GM23248 (cell line): ENCODE measurements at regions not wholly inside any gene's neighbourhood (a gene's known extent, or its start where the extent isn't known, plus 50 kb on each side); places are given as distances from the start of the nearest gene placed in this dataset.
"Not testable (repeated sequence)": the region's sequence is repeated elsewhere in the genome, so short reads cannot be mapped to it uniquely, and the experiment has no call there.

Experiments
- DNase-seq: peaks from one replicate; pipeline ENCODE4 v3.0.0-alpha.2; 2015
- H2AFZ ChIP-seq: fragments of 200-600 bp; sonication (generic); 2 replicates; pipeline ENCODE4 v1.6.1; 2016; ENCODE audit warnings: antibody characterized with exemption
- H3F3A ChIP-seq: fragments of 200-600 bp; sonication (generic); 2 replicates; pipeline ENCODE4 v1.6.1; 2016; ENCODE audit warnings: mild to moderate bottlenecking, antibody characterized with exemption, mixed run types; ENCODE audit not compliant: insufficient read depth
- H3K27ac ChIP-seq: fragments of 200-600 bp; sonication (generic); 2 replicates; pipeline ENCODE4 v1.5.1; 2016; ENCODE audit warnings: mild to moderate bottlenecking
- H3K27me3 ChIP-seq: fragments of 200-600 bp; sonication (generic); replicated peaks from 2 replicates; pipeline ENCODE4 v1.6.1; 2016; ENCODE audit warnings: mild to moderate bottlenecking; ENCODE audit not compliant: insufficient read depth
- H3K36me3 ChIP-seq: fragments of 200-600 bp; sonication (generic); 2 replicates; pipeline ENCODE4 v1.6.1; 2016; ENCODE audit warnings: low read depth, mild to moderate bottlenecking
- H3K4me1 ChIP-seq: fragments of 200-600 bp; sonication (generic); 2 replicates; pipeline ENCODE4 v1.6.1; 2016; ENCODE audit warnings: mild to moderate bottlenecking; ENCODE audit not compliant: insufficient read depth
- H3K4me2 ChIP-seq: fragments of 200-600 bp; sonication (generic); one replicate; pipeline ENCODE4 v1.6.1; 2016; ENCODE audit warnings: mild to moderate bottlenecking; ENCODE audit not compliant: unreplicated experiment
- H3K4me3 ChIP-seq: fragments of 200-600 bp; sonication (generic); 2 replicates; pipeline ENCODE4 v1.5.1; 2016; ENCODE audit warnings: mild to moderate bottlenecking
- H3K79me2 ChIP-seq: fragments of 200-600 bp; sonication (generic); 2 replicates; pipeline ENCODE4 v1.6.1; 2016; ENCODE audit warnings: mild to moderate bottlenecking; ENCODE audit not compliant: insufficient read depth
- H3K9ac ChIP-seq: fragments of 200-600 bp; sonication (generic); 2 replicates; pipeline ENCODE4 v1.6.1; 2016; ENCODE audit warnings: mild to moderate bottlenecking
- H3K9me2 ChIP-seq: fragments of 200-600 bp; sonication (generic); 2 replicates; pipeline ENCODE4 v1.6.1; 2016; ENCODE audit warnings: mixed run types, mild to moderate bottlenecking, moderate library complexity; ENCODE audit not compliant: insufficient read depth
- H3K9me3 ChIP-seq: fragments of 200-600 bp; sonication (generic); one replicate; pipeline ENCODE4 v1.6.1; 2017; ENCODE audit warnings: low read depth
- H4K20me1 ChIP-seq: fragments of 200-600 bp; sonication (generic); 2 replicates; pipeline ENCODE4 v1.6.0; 2016; ENCODE audit not compliant: insufficient read depth
- EZH2 ChIP-seq: fragments of 200-600 bp; sonication (generic); IDR thresholded peaks from 2 replicates; pipeline ENCODE4 v1.6.1; 2018; ENCODE audit warnings: antibody characterized with exemption, mild to moderate bottlenecking; ENCODE audit not compliant: insufficient read depth, poor library complexity, severe bottlenecking
- EZH2phosphoT487 ChIP-seq: fragments of 200-600 bp; sonication (generic); IDR thresholded peaks from 2 replicates; pipeline ENCODE4 v1.6.1; 2018; ENCODE audit warnings: antibody characterized with exemption, moderate library complexity, mild to moderate bottlenecking, low read depth; ENCODE audit not compliant: insufficient read depth
- WGBS, 2 experiments: methylation state at CpG; one replicate each; pipeline ENCODE4 v1.1.6; 2015 to 2017; ENCODE audit warnings: low lambda C conversion rate in 2 of 2, low coverage in 1 of 2; ENCODE audit errors: missing lambda C conversion rate in 2 of 2; 5-methylcytosine and 5-hydroxymethylcytosine counted together
- in situ Hi-C: fragments of 300-500 bp; cut with MboI; formaldehyde crosslinking; loops from 2 replicates; pipeline ENCODE4 v1.15.0; 2020

GRCh38 chr3:25916321-25916720 lies 126.4 kb downstream of the OXSM start:
- 2 to 5% methylated on average over 1 of the region's 1 CpG for WGBS, 2 experiments
- Histone ChIP-seq H4K20me1 (no peaks in the 10 kb centered on the region), H3K27me3 (no peaks in the 10 kb centered on the region), H3K36me3 (no peaks in the 10 kb centered on the region), H3K79me2 (no peaks in the 10 kb centered on the region), H3K9me3 (no peaks in the 10 kb centered on the region), H2AFZ (no peak overlapping the region), H3K4me2 (no peak overlapping the region), H3K9me2 (no peaks in the 10 kb centered on the region), H3K27ac (no peak overlapping the region), H3K4me3 (no peak overlapping the region), H3K9ac (no peak overlapping the region), H3F3A (no peaks in the 10 kb centered on the region), H3K4me1 (no peaks in the 10 kb centered on the region)
- DNase-seq = no peak
- TF ChIP-seq EZH2phosphoT487 (no peak), EZH2 (no peak)
- in situ Hi-C loops = no loop called here

DNA sequence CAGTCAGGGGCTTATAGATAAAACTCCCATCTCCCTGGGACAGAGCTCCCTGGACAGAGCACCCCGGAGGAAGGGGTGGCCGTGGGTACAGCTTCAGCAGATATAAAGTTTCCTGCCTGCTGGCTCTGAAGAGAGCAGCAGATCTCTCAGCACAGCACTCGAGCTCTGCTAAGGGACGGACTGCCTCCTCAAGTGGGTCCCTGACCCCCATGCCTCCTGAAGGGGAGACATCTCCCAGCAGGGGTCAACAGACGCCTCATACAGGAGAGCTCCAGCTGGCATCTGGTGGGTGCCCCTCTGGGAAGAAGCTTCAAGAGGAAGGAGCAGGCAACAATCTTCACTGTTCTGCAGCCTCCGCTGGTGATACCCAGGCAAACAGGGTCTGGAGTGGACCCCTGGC lies 142.1 kb downstream of the OXSM start:
- not testable (repeated sequence) for DNase-seq, H3K4me1 ChIP-seq

GRCh38 chr3:25938566-25939325 lies 148.9 kb downstream of the OXSM start:
- no peaks in the 10 kb centered on the region for H3F3A ChIP-seq
- H4K20me1 ChIP-seq = no peaks in the 10 kb centered on the region
- H3K4me1 ChIP-seq = no peaks in the 10 kb centered on the region
- H3K36me3 ChIP-seq = no peaks in the 10 kb centered on the region
- no peak overlapping the region for H3K27ac ChIP-seq
- H3K4me2 ChIP-seq = no peak overlapping the region
- WGBS, 2 experiments = 0 to 7% methylated on average over 2 of the region's 2 CpGs
- TF ChIP-seq EZH2phosphoT487 = no peak
- TF ChIP-seq EZH2 = no peak
- H3K79me2 ChIP-seq = no peaks in the 10 kb centered on the region
- DNase-seq = no peak
- H3K9ac ChIP-seq = no peak overlapping the region
- in situ Hi-C loops = no loop called here
- no peaks in the 10 kb centered on the region for H3K9me3 ChIP-seq
- no peaks in the 10 kb centered on the region for H3K27me3 ChIP-seq
- H3K4me3 ChIP-seq = no peak overlapping the region
- no peaks in the 10 kb centered on the region for H3K9me2 ChIP-seq
- H2AFZ ChIP-seq = no peak overlapping the region

More for the DNA sequence above, 142.1 kb downstream of the OXSM start:
- H3K9ac ChIP-seq, H3K9me3 ChIP-seq, H3K27ac ChIP-seq, H3K4me3 ChIP-seq, H3K4me2 ChIP-seq, H3F3A ChIP-seq, H3K79me2 ChIP-seq, H3K27me3 ChIP-seq, H2AFZ ChIP-seq, H4K20me1 ChIP-seq, H3K9me2 ChIP-seq, H3K36me3 ChIP-seq, in situ Hi-C loops: not testable (repeated sequence)
- 21 to 22% methylated on average over 6 of the region's 6 CpGs for WGBS, 2 experiments

GRCh38 chr3:25940935-25941334 lies 151.0 kb downstream of the OXSM start:
- Histone ChIP-seq H3K4me2 (no peak overlapping the region), H3K9ac (no peak overlapping the region), H3K4me1 (no peaks in the 10 kb centered on the region), H3K27ac (no peak overlapping the region), H3K9me2 (no peaks in the 10 kb centered on the region), H3K9me3 (no peaks in the 10 kb centered on the region), H3K27me3 (no peaks in the 10 kb centered on the region), H2AFZ (no peak overlapping the region), H4K20me1 (no peaks in the 10 kb centered on the region), H3F3A (no peaks in the 10 kb centered on the region), H3K79me2 (no peaks in the 10 kb centered on the region), H3K36me3 (no peaks in the 10 kb centered on the region), H3K4me3 (no peak overlapping the region)
- WGBS, 2 experiments = 30 to 34% methylated on average over 2 of the region's 2 CpGs
- in situ Hi-C loops = no loop called here
- TF ChIP-seq EZH2 (no peak), EZH2phosphoT487 (no peak)
- no peak for DNase-seq

- H4K20me1 ChIP-seq = no peaks in the 10 kb centered on the region
- H3K4me3 ChIP-seq = no peak overlapping the region
- H3K36me3 ChIP-seq = no peaks in the 10 kb centered on the region
- no peaks in the 10 kb centered on the region for H3F3A ChIP-seq
- in situ Hi-C loops = no loop called here
- H3K9me3 ChIP-seq = no peaks in the 10 kb centered on the region
- H3K9ac ChIP-seq = no peak overlapping the region
- no peaks in the 10 kb centered on the region for H3K9me2 ChIP-seq
- H3K27ac ChIP-seq = no peak overlapping the region
- no peaks in the 10 kb centered on the region for H3K27me3 ChIP-seq
- no peaks in the 10 kb centered on the region for H3K4me1 ChIP-seq
- H2AFZ ChIP-seq = no peak overlapping the region
- H3K79me2 ChIP-seq = no peaks in the 10 kb centered on the region
- DNase-seq = no peak
- no peak overlapping the region for H3K4me2 ChIP-seq
- TF ChIP-seq EZH2 = no peak
- no peak for TF ChIP-seq EZH2phosphoT487
- 18 to 30% methylated on average over 5 of the region's 5 CpGs for WGBS, 2 experiments
Measured at GRCh38 chr3:25944329-25944728, 154.4 kb downstream of the OXSM start.
